ENCODE measurements at regions not wholly inside any gene's neighbourhood (a gene's known extent, or its start where the extent isn't known, plus 50 kb on each side); places are given as distances from the start of the nearest gene placed in this dataset.

DNA sequence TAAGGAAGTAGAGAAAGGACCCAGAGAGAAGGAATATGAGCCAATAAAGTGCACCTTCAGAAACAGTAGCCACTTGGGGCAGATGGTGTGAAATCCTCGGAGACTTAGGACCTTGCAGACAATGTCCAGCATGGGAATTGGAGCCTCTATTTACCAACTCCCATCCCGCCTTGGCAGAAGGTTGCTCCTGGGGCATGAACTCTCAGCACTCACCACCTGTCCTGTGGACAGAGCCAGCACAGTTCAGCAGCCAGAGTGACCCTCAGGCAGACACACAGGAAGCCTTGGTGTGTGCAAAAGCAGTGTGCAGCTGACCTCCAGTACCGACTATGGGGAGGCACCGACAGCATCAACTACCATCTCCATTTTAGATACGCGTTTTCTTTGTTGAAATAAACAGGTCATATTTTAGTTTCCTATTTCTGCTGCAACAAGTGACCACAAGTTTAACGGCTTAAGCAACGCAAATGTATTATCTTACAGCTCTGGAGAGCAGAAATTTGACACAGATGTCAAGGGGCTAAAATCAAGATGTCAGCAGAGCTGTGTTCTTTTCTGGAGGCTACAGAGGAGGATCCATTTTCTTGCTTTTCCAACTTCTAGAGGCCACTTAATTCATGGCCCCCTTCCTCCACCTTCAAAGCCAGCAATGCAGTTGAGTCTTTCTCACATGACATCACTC, 428.1 kb downstream of the MED13L start:
- peaks cover 0 to 23% (median 13%) of the 10 kb centered on the region in 3 donors for H3K27me3 Mint-ChIP-seq
- no peaks in the 10 kb centered on the region for H3K4me1 Mint-ChIP-seq
- H3K9me3 Mint-ChIP-seq: peaks cover 2 to 38% (median 6%) of the 10 kb centered on the region in 7 donors
- no peaks in the 10 kb centered on the region for H3K36me3 Mint-ChIP-seq
- no peak overlapping the region for H3K27ac Mint-ChIP-seq
- no peak for DNase-seq
- ATAC-seq (ENCODE audit: low read depth in 2 of 2): no peak
- H3K4me3 Mint-ChIP-seq: no peak overlapping the region

DNA sequence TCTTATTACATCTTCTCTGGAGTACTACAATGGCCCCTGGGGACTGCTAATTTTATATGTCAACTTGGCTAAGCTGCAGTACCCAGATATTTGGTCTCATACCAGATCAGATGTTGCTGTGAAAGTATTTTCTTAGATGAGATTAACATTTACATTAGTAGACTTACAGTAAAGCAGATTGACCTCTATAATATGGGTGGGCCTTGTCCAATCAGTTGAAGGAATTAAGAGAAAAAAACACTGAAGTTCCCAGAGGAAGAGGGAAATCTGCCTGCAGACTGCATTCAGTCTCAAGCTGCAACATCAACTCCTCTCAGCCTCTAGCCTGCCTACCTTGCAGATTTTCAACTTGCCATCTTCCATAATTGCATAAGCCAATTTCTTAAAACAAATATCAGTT, 430.1 kb downstream of the MED13L start:
- Mint-ChIP-seq H3K27ac (no peak overlapping the region), H3K36me3 (no peaks in the 10 kb centered on the region), H3K27me3 (peaks cover 0 to 28% (median 22%) of the 10 kb centered on the region in 3 donors), H3K4me3 (no peak overlapping the region), H3K9me3 (peaks cover 0 to 38% (median 12%) of the 10 kb centered on the region in 7 donors), H3K4me1 (no peaks in the 10 kb centered on the region)
- DNase-seq: no peak
- ATAC-seq (ENCODE audit: low read depth in 2 of 2): no peak

DNA sequence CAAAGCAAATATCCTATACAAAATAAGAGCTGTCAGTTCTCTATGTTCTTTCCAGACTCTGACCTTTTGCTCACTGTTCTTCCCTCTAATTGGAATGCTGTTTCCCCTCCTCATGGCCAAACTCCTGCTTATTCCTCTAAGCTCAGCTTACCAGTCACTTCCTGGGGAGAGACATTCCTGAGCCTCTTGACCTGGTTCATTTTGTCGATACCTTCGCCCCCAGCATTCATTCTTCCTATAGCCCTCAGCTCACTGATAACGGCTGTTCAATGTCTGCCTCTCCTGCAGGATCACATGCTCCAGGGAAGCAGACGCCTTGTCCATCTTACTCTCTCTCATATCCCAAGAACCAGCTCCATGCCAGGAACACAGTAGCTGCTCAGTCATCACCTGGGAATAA, 431.0 kb downstream of the MED13L start:
- no peaks in the 10 kb centered on the region for H3K4me1 Mint-ChIP-seq
- DNase-seq (no peak), ATAC-seq (ENCODE audit: low read depth in 2 of 2) (no peak)
- H3K27me3 Mint-ChIP-seq: peaks cover 0 to 28% (median 22%) of the 10 kb centered on the region in 3 donors
- no peak overlapping the region for H3K4me3 Mint-ChIP-seq
- H3K27ac Mint-ChIP-seq: no peak overlapping the region
- no peaks in the 10 kb centered on the region for H3K36me3 Mint-ChIP-seq
- H3K9me3 Mint-ChIP-seq: peaks cover 0 to 38% (median 12%) of the 10 kb centered on the region in 7 donors

DNA sequence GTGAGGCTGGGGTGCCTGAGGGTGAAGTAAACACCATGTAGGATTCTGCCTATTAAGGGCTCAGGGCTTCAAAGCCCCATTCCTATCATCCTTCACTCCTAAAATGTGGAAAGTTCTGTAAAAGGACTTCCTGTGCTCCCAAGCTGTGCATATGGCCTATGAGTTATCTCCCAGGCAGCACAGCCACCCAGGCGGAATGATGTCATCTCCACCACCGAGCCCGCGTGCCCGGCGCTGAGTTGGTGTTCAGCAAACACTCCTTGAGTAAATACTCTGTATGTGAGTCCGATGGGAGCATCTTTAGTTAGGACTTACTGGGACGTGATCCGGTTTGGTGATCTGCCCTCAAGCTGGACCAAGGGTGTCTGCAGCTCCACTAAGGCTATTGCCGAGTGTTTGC, 437.3 kb downstream of the MED13L start:
- Mint-ChIP-seq H3K9me3 (peaks cover 0 to 15% (median under 1%) of the 10 kb centered on the region in 7 donors), H3K27ac (no peak overlapping the region), H3K4me1 (no peaks in the 10 kb centered on the region), H3K27me3 (peaks cover 7 to 18% (median 13%) of the 10 kb centered on the region in 3 donors), H3K36me3 (no peaks in the 10 kb centered on the region), H3K4me3 (no peak overlapping the region)
- no peak for ATAC-seq (ENCODE audit: low read depth in 2 of 2)
- no peak for DNase-seq

DNA sequence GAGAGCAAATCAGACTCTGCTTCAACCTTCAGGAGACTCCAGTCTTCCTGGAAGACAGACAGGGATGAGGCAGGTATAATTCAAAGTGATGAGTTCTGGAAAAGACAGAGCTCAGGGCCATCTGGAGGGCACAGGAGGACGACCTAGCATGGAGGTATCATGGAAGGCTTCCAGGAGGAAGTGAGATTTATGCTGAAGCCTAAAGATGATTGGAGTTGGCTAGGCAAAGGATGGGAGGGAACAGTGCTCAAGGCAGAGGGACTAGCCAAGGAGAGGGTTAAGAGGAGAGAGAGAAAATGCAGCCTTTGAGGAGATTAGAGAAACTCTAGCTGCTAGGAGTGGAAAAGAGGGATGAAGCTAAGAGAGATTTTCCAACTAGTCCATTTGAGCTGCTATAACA, 438.5 kb downstream of the MED13L start:
- no peak for ATAC-seq (ENCODE audit: low read depth in 2 of 2)
- no peak for DNase-seq
- Mint-ChIP-seq H3K4me1 (no peaks in the 10 kb centered on the region), H3K4me3 (no peak overlapping the region), H3K9me3 (peaks cover 0 to 10% (median 0%) of the 10 kb centered on the region in 7 donors), H3K27me3 (peaks cover 6 to 15% (median 9%) of the 10 kb centered on the region in 3 donors), H3K27ac (no peak overlapping the region), H3K36me3 (no peaks in the 10 kb centered on the region)

DNA sequence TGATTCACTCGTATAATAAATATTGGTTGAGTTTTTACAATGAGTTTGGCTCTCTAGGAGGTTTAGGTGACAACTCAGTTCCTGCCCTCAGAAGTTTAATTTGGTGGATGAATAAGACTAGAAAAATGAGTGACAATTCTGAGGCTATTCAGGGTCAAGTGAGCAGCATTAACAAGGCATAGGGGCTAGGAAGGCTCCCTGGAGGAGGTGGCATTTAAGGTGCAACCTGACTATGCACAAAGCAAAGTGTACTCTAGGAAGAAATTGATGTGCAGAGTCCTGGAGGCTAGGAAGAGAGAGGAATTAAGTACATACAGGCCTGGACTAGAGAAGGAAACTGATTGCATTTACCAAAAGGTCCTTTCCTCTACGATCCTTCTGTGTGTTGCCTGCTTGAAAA, 440.3 kb downstream of the MED13L start:
- Mint-ChIP-seq H3K4me3 (no peak overlapping the region), H3K4me1 (no peaks in the 10 kb centered on the region), H3K36me3 (no peaks in the 10 kb centered on the region), H3K9me3 (peaks cover 0 to 10% (median 3%) of the 10 kb centered on the region in 7 donors), H3K27ac (no peak overlapping the region), H3K27me3 (peaks cover 9 to 15% (median 9%) of the 10 kb centered on the region in 3 donors)
- DNase-seq (no peak), ATAC-seq (ENCODE audit: low read depth in 2 of 2) (no peak)

DNA sequence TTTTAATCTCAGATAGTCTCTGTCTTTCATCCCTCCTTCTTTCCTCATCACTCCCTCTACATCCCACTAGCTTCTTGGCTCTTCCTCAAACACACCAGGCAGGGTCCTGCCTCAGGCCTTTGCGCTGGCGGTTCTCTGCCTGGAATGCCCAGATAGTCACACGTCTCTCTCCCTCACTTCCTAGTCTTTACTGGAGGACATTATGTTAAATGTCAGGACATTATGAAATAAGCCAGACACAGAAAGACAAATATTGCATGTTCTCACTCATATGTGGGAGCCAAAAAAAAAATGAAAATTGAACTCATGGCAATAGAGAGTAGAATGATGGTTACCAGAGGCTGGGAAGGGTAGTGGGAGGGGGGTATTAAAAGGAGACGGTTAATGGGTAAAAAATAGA, 442.0 kb downstream of the MED13L start:
- no peaks in the 10 kb centered on the region for H3K36me3 Mint-ChIP-seq
- no peak for DNase-seq
- no peak overlapping the region for H3K4me3 Mint-ChIP-seq
- peaks cover 0 to 10% (median 3%) of the 10 kb centered on the region in 7 donors for H3K9me3 Mint-ChIP-seq
- no peaks in the 10 kb centered on the region for H3K4me1 Mint-ChIP-seq
- no peak for ATAC-seq (ENCODE audit: low read depth in 2 of 2)
- H3K27me3 Mint-ChIP-seq: peaks cover 9 to 15% (median 9%) of the 10 kb centered on the region in 3 donors
- H3K27ac Mint-ChIP-seq: no peak overlapping the region

DNA sequence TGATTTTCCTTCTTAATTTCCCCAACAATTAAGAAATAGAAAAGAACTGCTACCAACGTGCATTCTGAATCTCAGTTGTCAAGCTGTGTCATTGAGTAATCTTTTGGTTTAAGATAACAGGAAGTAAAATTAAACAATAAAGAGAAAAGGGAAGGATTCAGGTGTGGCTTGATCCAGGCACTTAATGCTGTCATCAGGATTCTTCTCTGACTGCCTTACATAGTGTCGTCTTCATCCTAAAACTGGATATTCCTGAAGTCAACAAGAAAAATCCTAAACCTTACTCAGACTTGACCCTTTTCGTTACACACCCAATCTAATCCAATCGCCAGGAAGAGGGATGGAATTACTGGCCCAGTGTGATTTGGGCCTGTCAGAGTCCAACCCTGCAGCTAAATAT, 443.8 kb downstream of the MED13L start:
- no peak overlapping the region for H3K27ac Mint-ChIP-seq
- ATAC-seq (ENCODE audit: low read depth in 2 of 2) (no peak), DNase-seq (no peak)
- H3K9me3 Mint-ChIP-seq: peaks cover 0 to 10% (median 3%) of the 10 kb centered on the region in 7 donors
- no peak overlapping the region for H3K4me3 Mint-ChIP-seq
- H3K36me3 Mint-ChIP-seq: no peaks in the 10 kb centered on the region
- no peaks in the 10 kb centered on the region for H3K4me1 Mint-ChIP-seq
- peaks cover 9 to 22% (median 14%) of the 10 kb centered on the region in 3 donors for H3K27me3 Mint-ChIP-seq

DNA sequence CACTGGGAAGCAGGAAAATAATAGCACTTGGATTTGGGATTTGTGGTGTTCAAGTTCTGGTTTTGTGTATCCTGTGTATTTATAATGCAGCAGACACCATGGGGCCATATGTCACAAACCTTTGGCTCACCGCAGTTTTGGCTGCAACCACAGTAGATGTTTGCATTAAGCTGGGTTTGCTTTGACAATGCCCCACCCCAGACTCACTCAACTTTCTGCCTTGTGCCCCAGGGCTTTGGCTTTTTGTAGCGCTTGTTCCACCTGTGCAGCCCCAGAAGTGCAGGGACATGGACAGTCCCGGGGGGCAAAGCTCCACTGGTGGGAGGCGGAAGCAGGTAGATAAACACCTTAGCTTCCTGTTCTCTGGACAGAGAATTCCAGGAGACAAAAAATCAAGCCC, 446.9 kb downstream of the MED13L start:
- Mint-ChIP-seq H3K27me3 (peaks cover 7 to 25% (median 9%) of the 10 kb centered on the region in 3 donors), H3K4me3 (no peak overlapping the region), H3K27ac (no peak overlapping the region), H3K9me3 (peaks cover 0 to 10% (median 7%) of the 10 kb centered on the region in 7 donors), H3K36me3 (no peaks in the 10 kb centered on the region), H3K4me1 (no peaks in the 10 kb centered on the region)
- DNase-seq (no peak), ATAC-seq (ENCODE audit: low read depth in 2 of 2) (no peak)

DNA sequence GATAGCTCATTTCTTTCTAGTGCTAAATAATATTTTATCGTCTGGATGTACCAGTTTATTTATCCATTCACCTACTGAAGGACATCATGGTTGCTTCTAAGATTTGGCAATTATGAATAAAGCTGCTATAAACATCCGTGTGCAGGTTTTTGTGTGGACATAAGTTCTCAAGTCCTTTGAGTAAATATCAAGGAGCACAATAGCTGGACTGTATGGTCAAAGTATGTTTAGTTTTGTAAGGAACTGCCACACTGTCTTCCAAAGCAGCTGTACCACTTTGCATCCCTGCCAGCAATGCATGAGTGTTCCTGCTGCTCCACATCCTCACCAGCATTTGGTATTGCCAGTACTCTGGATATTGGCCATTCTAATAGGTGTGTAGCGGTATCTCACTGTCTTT, 447.4 kb downstream of the MED13L start:
- no peak for ATAC-seq (ENCODE audit: low read depth in 2 of 2)
- no peak overlapping the region for H3K4me3 Mint-ChIP-seq
- no peaks in the 10 kb centered on the region for H3K4me1 Mint-ChIP-seq
- H3K9me3 Mint-ChIP-seq: peaks cover 0 to 10% (median 5%) of the 10 kb centered on the region in 7 donors
- H3K27me3 Mint-ChIP-seq: peaks cover 1 to 20% (median 9%) of the 10 kb centered on the region in 3 donors
- H3K27ac Mint-ChIP-seq: no peak overlapping the region
- DNase-seq: no peak
- no peaks in the 10 kb centered on the region for H3K36me3 Mint-ChIP-seq

DNA sequence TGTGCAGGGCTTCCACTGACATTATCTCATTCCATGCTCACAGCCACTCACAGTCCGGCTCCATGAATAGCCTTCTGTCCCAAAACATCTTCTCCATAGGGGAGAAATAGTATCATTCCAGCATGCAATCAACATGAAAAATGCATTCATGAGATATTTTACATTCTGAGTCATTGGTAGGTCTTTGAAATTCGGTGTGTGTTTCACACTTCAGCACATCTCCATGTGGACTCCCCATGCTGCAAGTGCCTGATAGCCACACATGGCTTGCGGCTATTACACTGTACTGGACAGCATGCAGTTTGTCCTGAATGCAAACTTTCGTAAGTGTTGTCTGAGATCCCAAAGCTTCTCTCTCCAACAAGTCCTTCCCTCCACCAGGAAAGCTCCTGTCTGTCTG, 449.3 kb downstream of the MED13L start:
- Mint-ChIP-seq H3K27ac (no peak overlapping the region), H3K36me3 (no peaks in the 10 kb centered on the region), H3K9me3 (peaks cover 0 to 10% (median 7%) of the 10 kb centered on the region in 7 donors), H3K4me1 (no peaks in the 10 kb centered on the region), H3K27me3 (peaks cover 0 to 28% (median 9%) of the 10 kb centered on the region in 3 donors), H3K4me3 (no peak overlapping the region)
- no peak for DNase-seq
- no peak for ATAC-seq (ENCODE audit: low read depth in 2 of 2)

DNA sequence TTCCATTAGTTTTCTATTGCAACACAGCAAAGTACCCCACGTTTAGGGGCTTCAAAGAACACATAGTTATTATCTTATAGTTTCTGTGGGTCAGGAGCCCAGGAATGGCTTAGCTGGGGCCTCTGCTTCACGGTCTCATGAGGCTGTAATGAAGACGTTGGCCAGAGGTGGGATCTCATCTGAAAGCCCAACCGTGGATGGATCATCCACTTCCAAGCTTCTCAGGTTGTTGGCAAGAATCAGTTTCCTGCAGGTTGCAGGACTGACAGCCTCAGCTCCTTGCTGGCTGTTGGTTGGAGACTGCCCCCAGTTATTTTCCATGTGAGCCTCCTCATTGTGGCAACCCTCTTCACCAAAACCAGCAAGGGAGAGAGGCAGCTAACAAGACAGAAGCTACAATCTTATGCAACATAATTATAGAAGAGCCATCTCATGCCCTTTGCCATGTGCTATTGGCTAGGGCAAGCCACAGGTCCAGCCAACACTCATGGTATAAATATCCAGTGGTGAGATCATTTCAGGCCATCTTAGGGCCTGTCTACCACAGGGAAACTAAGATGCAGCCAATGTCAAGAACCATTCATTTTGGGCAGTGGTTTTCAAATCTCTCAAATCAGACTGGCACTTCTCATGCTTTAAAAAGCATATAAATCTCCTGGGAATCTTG, 452.4 kb downstream of the MED13L start:
- no peak for ATAC-seq (ENCODE audit: low read depth in 2 of 2)
- Mint-ChIP-seq H3K4me1 (no peaks in the 10 kb centered on the region), H3K9me3 (peaks cover 0 to 9% (median 5%) of the 10 kb centered on the region in 7 donors), H3K27ac (no peak overlapping the region), H3K36me3 (no peaks in the 10 kb centered on the region), H3K4me3 (no peak overlapping the region), H3K27me3 (peaks cover 13 to 33% (median 22%) of the 10 kb centered on the region in 3 donors)
- DNase-seq: no peak

DNA sequence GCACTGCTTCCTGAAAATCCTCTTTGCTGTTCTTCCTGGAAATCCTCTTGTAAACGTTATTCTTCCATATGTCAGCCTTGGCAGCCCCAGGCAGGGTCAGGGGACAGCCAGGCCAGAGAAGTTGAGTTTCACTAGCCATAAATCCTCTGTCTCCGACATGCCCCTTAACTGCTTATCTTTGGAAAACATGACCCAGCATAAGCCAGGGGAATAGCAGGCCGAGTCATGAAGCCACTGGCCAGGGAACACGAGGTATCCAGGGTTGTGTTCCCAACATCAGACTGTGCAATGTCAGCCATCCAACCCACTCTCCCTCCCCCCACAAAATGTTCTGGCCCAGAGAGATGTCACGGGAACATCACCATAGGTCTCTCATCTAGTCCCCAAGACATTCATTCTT, 453.9 kb downstream of the MED13L start:
- ATAC-seq (ENCODE audit: low read depth in 2 of 2) (no peak), DNase-seq (no peak)
- no peaks in the 10 kb centered on the region for H3K4me1 Mint-ChIP-seq
- no peak overlapping the region for H3K27ac Mint-ChIP-seq
- peaks cover 0 to 7% of the 10 kb centered on the region in 2 donors for H3K36me3 Mint-ChIP-seq
- H3K27me3 Mint-ChIP-seq: peaks cover 24 to 33% (median 25%) of the 10 kb centered on the region in 3 donors
- H3K9me3 Mint-ChIP-seq: peaks cover 0 to 9% (median 5%) of the 10 kb centered on the region in 7 donors
- no peak overlapping the region for H3K4me3 Mint-ChIP-seq

DNA sequence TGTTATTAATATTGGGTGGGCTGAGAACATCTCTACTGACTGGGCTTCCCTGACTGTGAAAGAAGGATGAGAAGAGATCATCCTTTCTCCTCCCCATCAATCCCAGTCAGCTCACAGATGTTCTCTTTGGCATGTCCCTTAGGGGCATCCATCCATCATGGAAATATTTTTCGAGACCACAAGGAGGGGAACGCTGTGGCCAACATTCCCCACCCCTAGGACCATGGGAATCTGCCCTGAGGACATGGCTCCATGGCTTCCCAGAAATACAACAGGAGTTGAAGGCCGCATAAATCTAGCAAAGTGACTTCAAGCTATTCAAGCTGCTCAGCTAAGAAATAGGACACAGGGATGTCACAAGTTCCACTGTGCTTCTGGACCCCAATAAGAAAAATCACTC, 456.8 kb downstream of the MED13L start:
- no peak overlapping the region for H3K4me3 Mint-ChIP-seq
- H3K36me3 Mint-ChIP-seq: peaks cover 0 to 7% of the 10 kb centered on the region in 2 donors
- H3K27ac Mint-ChIP-seq: no peak overlapping the region
- no peak for DNase-seq
- ATAC-seq (ENCODE audit: low read depth in 2 of 2): no peak
- H3K4me1 Mint-ChIP-seq: no peaks in the 10 kb centered on the region
- H3K27me3 Mint-ChIP-seq: peaks cover 24 to 40% (median 31%) of the 10 kb centered on the region in 3 donors
- peaks cover 0 to 5% (median 2%) of the 10 kb centered on the region in 7 donors for H3K9me3 Mint-ChIP-seq

Measured in naive B cell (primary cell).